PC-9 (cell line): ENCODE measurements at regions not wholly inside any gene's neighbourhood (a gene's known extent, or its start where the extent isn't known, plus 50 kb on each side); places are given as distances from the start of the nearest gene placed in this dataset.

Experiments
- BruUV-seq: library from RNA; stranded (reverse); fragments of 400-500 nt; replicated peaks from 2 replicates; lab custom pipeline; 2021; lab: Mats Ljungman, UMichigan
- CTCF ChIA-PET: fragments of 300-600 bp; sonication (Branson Sonifier 250); formaldehyde crosslinking; loops from one replicate; lab custom pipeline; 2022; ENCODE audit warnings: antibody characterized with exemption; lab: Charles Lee
- POLR2A ChIA-PET: fragments of 300-600 bp; sonication (Branson Sonifier 250); formaldehyde crosslinking; loops from one replicate; lab custom pipeline; 2022; ENCODE audit warnings: antibody characterized with exemption; ENCODE audit not compliant: unreplicated experiment; lab: Charles Lee
- DNase-seq, 2 experiments: peaks; one replicate each; pipeline versions ENCODE4 v3.0.0 to v3.0.0-alpha.2; 2015 to 2022; ENCODE audit warnings: mixed read lengths in 1 of 2
- H2AFZ ChIP-seq: fragments of 200-600 bp; sonication (generic); 2 replicates; pipeline ENCODE4 v1.8.1; 2017; ENCODE audit warnings: antibody characterized with exemption
- H3F3A ChIP-seq: fragments of 200-600 bp; sonication (generic); 2 replicates; pipeline ENCODE4 v1.8.1; 2017; ENCODE audit warnings: antibody characterized with exemption, mild to moderate bottlenecking, low read depth; ENCODE audit not compliant: insufficient read depth
- H3K27ac ChIP-seq: fragments of 200-600 bp; sonication (generic); 2 replicates; pipeline ENCODE4 v1.6.1; 2016; ENCODE audit warnings: mixed run types
- H3K27me3 ChIP-seq: fragments of 200-600 bp; sonication (generic); 2 replicates; pipeline ENCODE4 v1.6.1; 2016; ENCODE audit warnings: low read depth, mixed run types; ENCODE audit not compliant: insufficient read depth
- H3K36me3 ChIP-seq: fragments of 200-600 bp; sonication (generic); 2 replicates; pipeline ENCODE4 v1.6.1; 2016; ENCODE audit warnings: low read depth, mixed run types
- H3K4me1 ChIP-seq: fragments of 200-600 bp; sonication (generic); replicated peaks from 2 replicates; pipeline ENCODE4 v1.6.1; 2016; ENCODE audit warnings: mixed run types; ENCODE audit not compliant: insufficient read depth
- H3K4me2 ChIP-seq: fragments of 200-600 bp; sonication (generic); 2 replicates; pipeline ENCODE4 v1.6.1; 2017; ENCODE audit warnings: mixed run types
- H3K4me3 ChIP-seq: fragments of 200-600 bp; sonication (generic); 2 replicates; pipeline ENCODE4 v1.6.1; 2016; ENCODE audit warnings: mixed run types
- H3K79me2 ChIP-seq: fragments of 200-600 bp; sonication (generic); 2 replicates; pipeline ENCODE4 v1.6.1; 2017; ENCODE audit warnings: low read depth, mixed run types
- H3K9me2 ChIP-seq: fragments of 200-600 bp; sonication (generic); 2 replicates; pipeline ENCODE4 v1.8.1; 2017; ENCODE audit warnings: mild to moderate bottlenecking; ENCODE audit not compliant: insufficient read depth
- H3K9me3 ChIP-seq: fragments of 200-600 bp; sonication (generic); 2 replicates; pipeline ENCODE4 v1.8.1; 2016; ENCODE audit warnings: low read depth; ENCODE audit not compliant: insufficient read depth
- H4K20me1 ChIP-seq: fragments of 200-600 bp; sonication (generic); 2 replicates; pipeline ENCODE4 v1.8.1; 2017; ENCODE audit not compliant: insufficient read depth
- EZH2 ChIP-seq: fragments of 200-600 bp; sonication (generic); IDR thresholded peaks from 2 replicates; pipeline ENCODE4 v1.8.0; 2017; ENCODE audit warnings: antibody characterized with exemption, low read depth
- intact Hi-C: fragments of 100-400 bp; cut with micrococcal nuclease; formaldehyde crosslinking; loops from one replicate; pipeline ENCODE4 v1.10.0; 2022; ENCODE audit not compliant: unreplicated experiment
- TF ChIP-seq, protein P1 (sequence below): fragments of 200-600 bp; sonication (generic); conservative IDR thresholded peaks from 2 replicates; pipeline ENCODE4 v1.6.1; 2017; ENCODE audit warnings: mixed run types, antibody characterized with exemption, mild to moderate bottlenecking, moderate library complexity

DNA sequence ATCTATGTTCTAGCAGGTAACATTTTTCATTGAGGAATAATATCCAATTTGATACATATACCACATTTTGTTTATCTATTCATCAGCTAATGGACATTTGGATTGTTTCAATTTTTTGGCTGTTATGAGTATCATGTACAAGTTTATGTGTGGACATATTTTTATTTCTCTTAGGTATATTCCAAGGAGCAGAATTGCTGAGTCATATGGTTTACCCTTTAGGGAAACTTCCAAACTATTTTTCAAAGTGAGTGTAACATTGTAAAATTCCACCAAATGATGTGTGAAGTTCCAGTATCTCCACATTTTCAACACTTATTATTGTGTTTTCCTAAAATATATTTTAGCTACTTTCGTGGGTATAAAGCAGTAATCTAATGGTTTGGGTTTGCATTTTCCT lies 1789.9 kb downstream of the MRPL39 start:
- TF ChIP-seq EZH2, result no peak
- TF ChIP-seq, protein P1, sequence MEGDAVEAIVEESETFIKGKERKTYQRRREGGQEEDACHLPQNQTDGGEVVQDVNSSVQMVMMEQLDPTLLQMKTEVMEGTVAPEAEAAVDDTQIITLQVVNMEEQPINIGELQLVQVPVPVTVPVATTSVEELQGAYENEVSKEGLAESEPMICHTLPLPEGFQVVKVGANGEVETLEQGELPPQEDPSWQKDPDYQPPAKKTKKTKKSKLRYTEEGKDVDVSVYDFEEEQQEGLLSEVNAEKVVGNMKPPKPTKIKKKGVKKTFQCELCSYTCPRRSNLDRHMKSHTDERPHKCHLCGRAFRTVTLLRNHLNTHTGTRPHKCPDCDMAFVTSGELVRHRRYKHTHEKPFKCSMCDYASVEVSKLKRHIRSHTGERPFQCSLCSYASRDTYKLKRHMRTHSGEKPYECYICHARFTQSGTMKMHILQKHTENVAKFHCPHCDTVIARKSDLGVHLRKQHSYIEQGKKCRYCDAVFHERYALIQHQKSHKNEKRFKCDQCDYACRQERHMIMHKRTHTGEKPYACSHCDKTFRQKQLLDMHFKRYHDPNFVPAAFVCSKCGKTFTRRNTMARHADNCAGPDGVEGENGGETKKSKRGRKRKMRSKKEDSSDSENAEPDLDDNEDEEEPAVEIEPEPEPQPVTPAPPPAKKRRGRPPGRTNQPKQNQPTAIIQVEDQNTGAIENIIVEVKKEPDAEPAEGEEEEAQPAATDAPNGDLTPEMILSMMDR, result no peak
- H2AFZ ChIP-seq, result no peak overlapping the region
- H3K9me3 ChIP-seq, result no peaks in the 10 kb centered on the region
- no peaks in the 10 kb centered on the region for H3K27me3 ChIP-seq
- no peak overlapping the region for H3K4me2 ChIP-seq
- no peaks in the 10 kb centered on the region for H4K20me1 ChIP-seq
- intact Hi-C loops, result no loop called here
- H3K27ac ChIP-seq, result no peak overlapping the region
- POLR2A ChIA-PET, result no interaction called here
- no TSS peak for BruUV-seq
- DNase-seq, result no peak
- no peaks in the 10 kb centered on the region for H3K9me2 ChIP-seq
- CTCF ChIA-PET, result no interaction called here
- no peak overlapping the region for H3K4me3 ChIP-seq
- H3K4me1 ChIP-seq, result no peaks in the 10 kb centered on the region
- no peaks in the 10 kb centered on the region for H3K36me3 ChIP-seq
- H3K79me2 ChIP-seq, result no peaks in the 10 kb centered on the region
- no peaks in the 10 kb centered on the region for H3F3A ChIP-seq

DNA sequence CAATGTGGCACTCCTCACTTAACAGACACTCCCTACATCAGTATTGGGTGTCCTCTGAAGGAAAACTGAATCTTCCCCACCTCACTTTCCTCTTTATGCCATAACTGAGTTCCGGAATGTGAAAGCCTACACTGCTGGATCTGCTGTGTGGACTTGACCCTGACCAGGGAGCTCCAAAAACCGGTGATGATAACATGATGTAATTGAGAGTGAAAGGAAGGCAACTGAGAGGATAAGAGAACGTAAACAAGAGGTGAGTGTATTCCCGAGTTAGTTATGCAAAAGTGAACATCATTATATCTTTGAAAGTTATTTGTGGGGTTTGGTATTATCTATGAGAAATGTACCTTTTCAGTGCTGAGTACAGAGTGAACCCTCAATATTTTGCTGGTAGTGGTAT lies 1794.8 kb downstream of the MRPL39 start:
- DNase-seq, result no peak
- Histone ChIP-seq H3K79me2 (no peaks in the 10 kb centered on the region), H3K9me2 (no peaks in the 10 kb centered on the region), H3K9me3 (no peaks in the 10 kb centered on the region), H4K20me1 (no peaks in the 10 kb centered on the region), H3K4me3 (no peak overlapping the region), H3F3A (no peaks in the 10 kb centered on the region), H3K4me1 (no peaks in the 10 kb centered on the region), H3K4me2 (no peak overlapping the region), H2AFZ (no peak overlapping the region), H3K27me3 (no peaks in the 10 kb centered on the region), H3K27ac (no peak overlapping the region), H3K36me3 (no peaks in the 10 kb centered on the region)
- TF ChIP-seq, protein P1, result no peak
- no peak for TF ChIP-seq EZH2
- CTCF ChIA-PET, result no interaction called here
- BruUV-seq, result no TSS peak
- intact Hi-C loops, result no loop called here
- POLR2A ChIA-PET, result no interaction called here

DNA sequence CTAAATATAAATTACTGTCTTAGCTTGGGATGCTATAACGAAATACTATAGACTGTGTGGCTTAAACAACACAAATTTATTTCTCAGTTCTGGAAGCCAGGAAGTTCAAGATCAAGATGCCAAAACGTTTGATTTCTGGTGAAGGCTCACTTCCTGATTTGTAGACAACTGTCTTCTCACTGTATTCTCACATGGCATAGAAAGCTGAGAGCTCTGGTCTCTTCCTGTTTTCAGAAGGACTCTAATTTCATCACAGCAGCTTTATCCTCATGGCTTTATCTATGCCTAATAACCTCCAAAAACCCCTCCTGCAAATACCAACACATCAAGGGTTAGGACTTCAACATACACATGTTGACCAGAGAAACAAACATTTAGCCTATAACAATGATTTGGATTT lies 1795.5 kb downstream of the MRPL39 start:
- H2AFZ ChIP-seq, result no peak overlapping the region
- DNase-seq, result no peak
- intact Hi-C loops, result no loop called here
- no peaks in the 10 kb centered on the region for H3F3A ChIP-seq
- no peak for TF ChIP-seq EZH2
- TF ChIP-seq, protein P1, result no peak
- no peaks in the 10 kb centered on the region for H3K27me3 ChIP-seq
- no peaks in the 10 kb centered on the region for H3K36me3 ChIP-seq
- no peaks in the 10 kb centered on the region for H4K20me1 ChIP-seq
- H3K4me2 ChIP-seq, result no peak overlapping the region
- no peaks in the 10 kb centered on the region for H3K79me2 ChIP-seq
- POLR2A ChIA-PET, result no interaction called here
- CTCF ChIA-PET, result no interaction called here
- no peak overlapping the region for H3K4me3 ChIP-seq
- H3K9me3 ChIP-seq, result no peaks in the 10 kb centered on the region
- BruUV-seq, result no TSS peak
- H3K27ac ChIP-seq, result no peak overlapping the region
- H3K9me2 ChIP-seq, result no peaks in the 10 kb centered on the region
- H3K4me1 ChIP-seq, result no peaks in the 10 kb centered on the region
